ENCODE measurements at regions not wholly inside any gene's neighbourhood (a gene's known extent, or its start where the extent isn't known, plus 50 kb on each side); places are given as distances from the start of the nearest gene placed in this dataset.

GRCh38 chr4:159543831-159544230, 441.0 kb downstream of the RAPGEF2 start:
- no peak overlapping the region for H4K8ac ChIP-seq (ENCODE audit: extremely low read depth, insufficient read depth, low read length)
- WGBS, 2 experiments (ENCODE audit: extremely low coverage in 1 of 2, insufficient coverage in 1 of 2, insufficient read length in 1 of 2, insufficient replicate concordance in 2 of 2, low coverage in 1 of 2, low lambda C conversion rate in 2 of 2, missing lambda C conversion rate in 1 of 2): 89% methylated on average over 5 of the region's 5 CpGs; no CpG with 5 or more reads in 1 of the 2 experiments
- no peak overlapping the region for H3K18ac ChIP-seq (ENCODE audit: extremely low read depth, low read length)
- H3K79me1 ChIP-seq (ENCODE audit: low read depth, low read length): no peaks in the 10 kb centered on the region
- no peak overlapping the region for H3K4me3 ChIP-seq (ENCODE audit: extremely low read depth in 1 of 4, insufficient read depth in 2 of 4, low read depth in 3 of 4, low read length in 4 of 4)
- H2AFZ ChIP-seq (ENCODE audit: low read length): no peak overlapping the region
- H3K4me2 ChIP-seq (ENCODE audit: insufficient read depth in 1 of 2, low read depth in 2 of 2, low read length in 2 of 2): no peak overlapping the region
- no peak for FAIRE-seq
- H4K5ac ChIP-seq (ENCODE audit: insufficient read length, low read depth, low read length): no peak overlapping the region
- no peaks in the 10 kb centered on the region for H3K27me3 ChIP-seq (replicated peaks in 1 of 4; ENCODE audit: control insufficient read depth in 3 of 4, extremely low read depth in 1 of 4, insufficient read depth in 3 of 4, low read length in 3 of 4)
- H2BK5ac ChIP-seq (ENCODE audit: low read depth, low read length): no peak overlapping the region
- H2BK15ac ChIP-seq (ENCODE audit: low read length): no peak overlapping the region
- H4K20me1 ChIP-seq (replicated peaks in 1 of 2; ENCODE audit: control insufficient read depth in 1 of 2, insufficient read depth in 2 of 2, low read length in 2 of 2): no peaks in the 10 kb centered on the region
- no peaks in the 10 kb centered on the region for H3K79me2 ChIP-seq (ENCODE audit: control insufficient read depth in 1 of 2, insufficient read depth in 2 of 2, low read length in 2 of 2)
- TF ChIP-seq TCF12 (IDR thresholded peaks at IDR 0.05; ENCODE audit: low read depth, low read length): no peak
- no peak for TF ChIP-seq TAF1 (IDR thresholded peaks at IDR 0.05; ENCODE audit: low read depth, low read length)
- no peak overlapping the region for H3K9ac ChIP-seq (replicated peaks in 1 of 4; ENCODE audit: extremely low read depth in 1 of 4, low read depth in 3 of 4, low read length in 3 of 4)
- H3K36me3 ChIP-seq (ENCODE audit: control insufficient read depth in 2 of 4, insufficient read depth in 4 of 4, low read length in 3 of 4): no peaks in the 10 kb centered on the region
- ChIA-PET POLR2A (ENCODE audit: partially characterized antibody) (no interaction called here), CTCF (ENCODE audit: partially characterized antibody) (interaction anchor here (1.1 kb wide), 1 partner anchor 821 kb away, joined by 3 read pairs; no protein-coding TSS in a partner anchor)
- H2BK20ac ChIP-seq (ENCODE audit: low read length): no peak overlapping the region
- no peak overlapping the region for H3K27ac ChIP-seq (ENCODE audit: low read depth, low read length)
- no peak overlapping the region for H2BK120ac ChIP-seq (replicated peaks; ENCODE audit: low read depth, low read length)
- no peak overlapping the region for H3K14ac ChIP-seq (ENCODE audit: insufficient read length)
- no peak overlapping the region for H3K4ac ChIP-seq (replicated peaks; ENCODE audit: insufficient read length, low read depth, low read length)
- H3K23ac ChIP-seq (ENCODE audit: insufficient read length): no peak overlapping the region
- no peaks in the 10 kb centered on the region for H3K9me3 ChIP-seq (ENCODE audit: insufficient read depth in 2 of 2, low read depth in 1 of 2, low read length in 1 of 2)
- no peak overlapping the region for H3K56ac ChIP-seq (replicated peaks; ENCODE audit: insufficient read length, low read depth, low read length)
- H2BK12ac ChIP-seq (ENCODE audit: low read depth, low read length): no peak overlapping the region
- no peak overlapping the region for H4K91ac ChIP-seq (replicated peaks; ENCODE audit: insufficient read length, low read length)
- no peaks in the 10 kb centered on the region; the same call in 1 of the 2 replicates for H3K23me2 ChIP-seq (ENCODE audit: low read depth, low read length)
- H2AK5ac ChIP-seq (ENCODE audit: low read depth, low read length): no peak overlapping the region
- peaks cover 3 to 9% (median 4%) of the 10 kb centered on the region in 4 experiments; a peak in 4 of 7 replicates for H3K4me1 ChIP-seq (replicated peaks in 1 of 4; ENCODE audit: control insufficient read depth in 3 of 4, insufficient read depth in 4 of 4, low read length in 3 of 4)
- DNase-seq (ENCODE audit: low read depth in 1 of 2, low spot score in 2 of 2): no peak

All from H1 (cell line).